Heart right ventricle (tissue), 16 donors: ENCODE measurements at regions not wholly inside any gene's neighbourhood (a gene's known extent, or its start where the extent isn't known, plus 50 kb on each side); places are given as distances from the start of the nearest gene placed in this dataset.

ENCODE experiments used
- ATAC-seq, 8 donors: fragments of 200-7000 bp; cut with Tn5 transposase; one replicate each; pipeline ENCODE4 v1.9.1; 2020; ENCODE audit warnings: mild to moderate bottlenecking in 8 of 8, moderate library complexity in 8 of 8, moderate number of reproducible peaks in 1 of 8
- DNase-seq, 2 donors: peaks; one replicate each; pipeline ENCODE4 v3.0.0-alpha.2; 2020
- H3K27ac ChIP-seq, 10 donors: fragments of 200-600 bp; sonication (generic) in 2 of 10; one replicate each; pipeline versions ENCODE4 v1.5.0 to v1.8.0; 2020 to 2022; ENCODE audit warnings: mild to moderate bottlenecking in 3 of 10
- H3K27me3 ChIP-seq, 7 donors: fragments of 200-600 bp; one replicate each; pipeline ENCODE4 v1.8.0; 2021 to 2022; ENCODE audit warnings: mild to moderate bottlenecking in 2 of 7
- H3K36me3 ChIP-seq, 9 donors: fragments of 200-600 bp; sonication (generic) in 1 of 9; one replicate each; pipeline versions ENCODE4 v1.5.0 to v1.8.0; 2020 to 2022; ENCODE audit warnings: mild to moderate bottlenecking in 2 of 9
- H3K4me1 ChIP-seq, 9 donors: fragments of 200-600 bp; sonication (generic) in 1 of 9; one replicate each; pipeline versions ENCODE4 v1.5.0 to v1.8.0; 2020 to 2022; ENCODE audit warnings: mild to moderate bottlenecking in 4 of 9
- H3K4me3 ChIP-seq, 10 donors: fragments of 200-600 bp; sonication (generic) in 2 of 10; one replicate each; pipeline versions ENCODE4 v1.5.0 to v1.8.0; 2020 to 2022; ENCODE audit warnings: mild to moderate bottlenecking in 7 of 10, moderate library complexity in 2 of 10
- H3K9me3 ChIP-seq, 11 donors: fragments of 200-600 bp in 10 of 11; sonication (generic) in 2 of 11; one replicate each; pipeline versions ENCODE4 v1.5.0 to v1.8.0; 2013 to 2022; ENCODE audit warnings: mild to moderate bottlenecking in 2 of 11, control low read depth in 1 of 11, moderate library complexity in 1 of 11
- CTCF ChIP-seq, 9 donors: fragments of 200-600 bp; sonication (generic) in 2 of 9; IDR thresholded peaks; one replicate each; pipeline versions ENCODE4 v1.5.0 to v1.8.0; 2021 to 2022; ENCODE audit warnings: antibody characterized with exemption in 9 of 9, mild to moderate bottlenecking in 5 of 9, moderate library complexity in 1 of 9
- WGBS, 2 donors: extraction: QIAGEN DNeasy Blood & Tissue Kit; methylation state at CpG; one replicate each; pipeline ENCODE4 v1.1.7; 2013; ENCODE audit warnings: inconsistent platforms in 1 of 2; 5-methylcytosine and 5-hydroxymethylcytosine counted together
- intact Hi-C, 10 donors: fragments of 100-400 bp; cut with DNase I; formaldehyde crosslinking; loops; one replicate each; pipeline versions ENCODE4 v1.11.1 to v1.14.2; 2022
- donor health status: Arrhythmogenic right ventricular cardiomyopathy.
- donor health status: ischemic (EF 13 %, LVEDD 7.1; RV severe dilation, severe dysfunction).
- donor health status: healthy with polysubstance abuse.
- donor health status: DM: no; HTN: yes; CAD: no.
- donor health status: DM: no; HTN: no; CAD: no.
- donor health status: ischemic (EF 25% LVEDD 6.9; RV normal size, moderate dysfunction).
- donor health status: ischemic (EF 25% LVEDD 5.7; RV mildly dilated, moderate dysfunction).
- donor health status: healthy.
- donor health status: DM: yes; HTN: yes; CAD: no.
- donor health status: Ischemic cardiomyopathy.
- donor health status: ischemic (EF 35%, LVEDD 5.7; RV mildly dilated, moderate dysfunction).
- donor health status: nonischemic (EF 11% LVEDD 7.7; RV severe dilation, severe dysfunction).
- donor health status: DM: yes; HTN: yes; CAD: no.
- donor health status: PGD.
- donor health status: ischemic (EF 29% LVEDD 5.4; RV normal size, mild dysfunction).
- donor health status: nonischemic (EF 23%, LVEDD 6.1; RV moderate dilation, normal function).

GRCh38 chr18:23383494-23383893, 69.6 kb upstream of the RIOK3 start:
- no peaks in the 10 kb centered on the region for H3K9me3 ChIP-seq
- H3K27me3 ChIP-seq, result no peaks in the 10 kb centered on the region
- intact Hi-C loops, result loop anchor here in 2 of 10 donors (1.0 to 10.0 kb wide), 2 partner anchors 25 to 349 kb away; no protein-coding TSS in a partner anchor
- H3K36me3 ChIP-seq, result peaks cover 0 to 9% (median 0%) of the 10 kb centered on the region in 9 donors
- no peak overlapping the region for H3K4me3 ChIP-seq
- ATAC-seq (no peak), DNase-seq (no peak)
- peaks cover 0 to 7% (median 3%) of the 10 kb centered on the region in 9 donors for H3K4me1 ChIP-seq
- H3K27ac ChIP-seq, result no peak overlapping the region
- no peak for TF ChIP-seq CTCF (IDR thresholded peaks at IDR 0.05)
- 89 to 90% methylated on average over 7 of the region's 7 CpGs for WGBS, 2 donors

GRCh38 chr18:23384778-23385736, 68.0 kb upstream of the RIOK3 start:
- 91 to 92% methylated on average over 13 of the region's 13 CpGs for WGBS, 2 donors
- Histone ChIP-seq H3K27ac (no peak overlapping the region), H3K4me3 (no peak overlapping the region), H3K27me3 (no peaks in the 10 kb centered on the region), H3K4me1 (no peaks in the 10 kb centered on the region), H3K9me3 (no peaks in the 10 kb centered on the region), H3K36me3 (peaks cover 0 to 9% (median 0%) of the 10 kb centered on the region in 9 donors)
- ATAC-seq (no peak), DNase-seq (no peak)
- TF ChIP-seq CTCF (IDR thresholded peaks at IDR 0.05), result no peak
- intact Hi-C loops, result loop anchor here in 1 of 10 donors (10.0 kb wide), 1 partner anchor 350 kb away; no protein-coding TSS in a partner anchor

- Histone ChIP-seq H3K36me3 (peaks cover 0 to 9% (median 0%) of the 10 kb centered on the region in 9 donors), H3K9me3 (no peaks in the 10 kb centered on the region), H3K4me1 (no peaks in the 10 kb centered on the region), H3K27me3 (no peaks in the 10 kb centered on the region), H3K4me3 (no peak overlapping the region), H3K27ac (no peak overlapping the region)
- DNase-seq (no peak), ATAC-seq (no peak)
- 88 to 89% methylated on average over 3 of the region's 3 CpGs for WGBS, 2 donors
- intact Hi-C loops, result loop anchor here in 1 of 10 donors (10.0 kb wide), 1 partner anchor 352 kb away; no protein-coding TSS in a partner anchor
- no peak for TF ChIP-seq CTCF (IDR thresholded peaks at IDR 0.05)
Observed at GRCh38 chr18:23386317-23386716, 66.8 kb upstream of the RIOK3 start.

GRCh38 chr18:23387265-23387664, 65.8 kb upstream of the RIOK3 start:
- Histone ChIP-seq H3K27ac (no peak overlapping the region), H3K4me3 (no peak overlapping the region), H3K36me3 (peaks cover 0 to 9% (median 0%) of the 10 kb centered on the region in 9 donors), H3K9me3 (no peaks in the 10 kb centered on the region), H3K27me3 (no peaks in the 10 kb centered on the region), H3K4me1 (no peaks in the 10 kb centered on the region)
- DNase-seq (no peak), ATAC-seq (no peak)
- no peak for TF ChIP-seq CTCF (IDR thresholded peaks at IDR 0.05)
- intact Hi-C loops, result loop anchor here in 1 of 10 donors (10.0 kb wide), 1 partner anchor 352 kb away; no protein-coding TSS in a partner anchor
- 85 to 88% methylated on average over 4 of the region's 4 CpGs for WGBS, 2 donors
